GM23338 (cell line): ENCODE measurements at regions not wholly inside any gene's neighbourhood (a gene's known extent, or its start where the extent isn't known, plus 50 kb on each side); places are given as distances from the start of the nearest gene placed in this dataset.

Experiments used
- ATAC-seq: fragments of 200-7000 bp; cut with Tn5 transposase; 3 replicates; pipeline ENCODE4 v1.9.1; 2020
- DNase-seq: peaks from one replicate; pipeline ENCODE4 v3.0.0-alpha.2; 2015; ENCODE audit warnings: low spot score
- H2AFZ ChIP-seq: fragments of 200-600 bp; sonication (generic); 2 replicates; pipeline ENCODE4 v1.8.0; 2016; ENCODE audit warnings: antibody characterized with exemption, mild to moderate bottlenecking, moderate library complexity
- H3F3A ChIP-seq: fragments of 200-600 bp; sonication (generic); replicated peaks from 2 replicates; pipeline ENCODE4 v1.8.0; 2017; ENCODE audit warnings: antibody characterized with exemption, mixed run types, low read depth
- H3K27ac ChIP-seq: fragments of 200-600 bp; sonication (generic); 2 replicates; pipeline ENCODE4 v1.6.1; 2016; ENCODE audit warnings: low read depth
- H3K27me3 ChIP-seq: fragments of 200-600 bp; sonication (generic); 2 replicates; pipeline ENCODE4 v1.8.0; 2016; ENCODE audit warnings: mild to moderate bottlenecking, mixed run types, moderate library complexity; ENCODE audit not compliant: insufficient read depth
- H3K36me3 ChIP-seq: fragments of 200-600 bp; sonication (generic); 2 replicates; pipeline ENCODE4 v1.8.0; 2016; ENCODE audit warnings: mild to moderate bottlenecking; ENCODE audit not compliant: insufficient read depth
- H3K4me1 ChIP-seq: fragments of 200-600 bp; sonication (generic); 2 replicates; pipeline ENCODE4 v1.8.0; 2016; ENCODE audit warnings: mild to moderate bottlenecking, moderate library complexity; ENCODE audit not compliant: insufficient read depth
- H3K4me2 ChIP-seq: fragments of 200-600 bp; sonication (generic); 2 replicates; pipeline ENCODE4 v1.7.1; 2017; ENCODE audit warnings: mixed run types
- H3K4me3 ChIP-seq: fragments of 200-600 bp; sonication (generic); 2 replicates; pipeline ENCODE4 v1.6.1; 2016; ENCODE audit warnings: mixed run types
- H3K79me2 ChIP-seq: fragments of 200-600 bp; sonication (generic); replicated peaks from 2 replicates; pipeline ENCODE4 v1.8.0; 2017; ENCODE audit warnings: mild to moderate bottlenecking; ENCODE audit not compliant: insufficient read depth
- H3K9me2 ChIP-seq: fragments of 200-600 bp; sonication (generic); 2 replicates; pipeline ENCODE4 v1.8.0; 2017; ENCODE audit not compliant: insufficient read depth
- H4K20me1 ChIP-seq: fragments of 200-600 bp; sonication (generic); replicated peaks from 2 replicates; pipeline ENCODE4 v1.8.0; 2017; ENCODE audit warnings: mild to moderate bottlenecking; ENCODE audit not compliant: insufficient read depth
- H3K27ac Mint-ChIP-seq: 2 replicates; pipeline ENCODE4 v1.8.0; 2020; ENCODE audit warnings: inconsistent platforms, mild to moderate bottlenecking, moderate library complexity, mixed read lengths
- H3K27me3 Mint-ChIP-seq: 3 replicates; pipeline ENCODE4 v1.8.0; 2022; ENCODE audit warnings: low read depth, mild to moderate bottlenecking, moderate library complexity, mixed read lengths, inconsistent platforms; ENCODE audit not compliant: insufficient read depth, poor library complexity
- H3K36me3 Mint-ChIP-seq: 3 replicates; pipeline ENCODE4 v1.8.0; 2021; ENCODE audit warnings: low read depth, mild to moderate bottlenecking, inconsistent platforms, moderate library complexity, mixed read lengths
- H3K4me1 Mint-ChIP-seq: 3 replicates; pipeline ENCODE4 v1.8.0; 2020; ENCODE audit warnings: mild to moderate bottlenecking, inconsistent platforms, mixed read lengths
- H3K4me3 Mint-ChIP-seq: 3 replicates; pipeline ENCODE4 v1.8.0; 2021; ENCODE audit warnings: moderate library complexity, mild to moderate bottlenecking, inconsistent platforms, mixed read lengths
- H3K9me3 Mint-ChIP-seq: 3 replicates; pipeline ENCODE4 v1.8.0; 2020; ENCODE audit warnings: moderate library complexity, mild to moderate bottlenecking, inconsistent platforms, mixed read lengths
- CREB1 ChIP-seq: fragments of 250-450 bp; sonication (Bioruptor Pico); IDR thresholded peaks from 2 replicates; pipeline ENCODE4 v1.5.0; 2020; ENCODE audit warnings: low read depth, mild to moderate bottlenecking, moderate library complexity
- ETS1 ChIP-seq: IDR thresholded peaks from 2 replicates; pipeline ENCODE4 v1.6.1; 2016; ENCODE audit warnings: antibody characterized with exemption
- EZH2 ChIP-seq: fragments of 200-600 bp; sonication (generic); IDR thresholded peaks from one replicate; pipeline ENCODE4 v1.8.0; 2017; ENCODE audit warnings: antibody characterized with exemption, mild to moderate bottlenecking, low read depth; ENCODE audit not compliant: unreplicated experiment
- EZH2phosphoT487 ChIP-seq: fragments of 200-600 bp; sonication (generic); IDR thresholded peaks from one replicate; pipeline ENCODE4 v1.8.1; 2018; ENCODE audit warnings: antibody characterized with exemption; ENCODE audit not compliant: unreplicated experiment
- JUNB ChIP-seq: IDR thresholded peaks from one replicate; pipeline ENCODE4 v1.6.1; 2016; ENCODE audit warnings: antibody characterized with exemption; ENCODE audit not compliant: unreplicated experiment
- NANOG ChIP-seq: IDR thresholded peaks from 2 replicates; pipeline ENCODE4 v1.6.1; 2016; ENCODE audit warnings: antibody characterized with exemption, borderline replicate concordance
- POLR2AphosphoS5 ChIP-seq: IDR thresholded peaks from 2 replicates; pipeline ENCODE4 v1.6.1; 2016; ENCODE audit warnings: antibody characterized with exemption, low read depth
- STAT1 ChIP-seq: IDR thresholded peaks from one replicate; pipeline ENCODE4 v1.6.1; 2016; ENCODE audit warnings: antibody characterized with exemption; ENCODE audit not compliant: unreplicated experiment
- ZNF114 ChIP-seq: fragments of 250-450 bp; sonication (Bioruptor Pico); IDR thresholded peaks from 2 replicates; pipeline ENCODE4 v1.5.0; 2020; ENCODE audit warnings: mild to moderate bottlenecking, moderate library complexity
- ZNF331 ChIP-seq: fragments of 250-450 bp; sonication (Bioruptor Pico); IDR thresholded peaks from 2 replicates; pipeline ENCODE4 v1.5.0; 2020; ENCODE audit warnings: low read depth, mild to moderate bottlenecking, moderate library complexity
- TF ChIP-seq, protein P1 (sequence below): fragments of 250-450 bp; sonication (Bioruptor Pico); IDR thresholded peaks from 2 replicates; pipeline ENCODE4 v1.5.0; 2020; ENCODE audit warnings: mild to moderate bottlenecking, moderate library complexity
- TF ChIP-seq, protein P2 (sequence below): IDR thresholded peaks from one replicate; pipeline ENCODE4 v1.6.1; 2018; ENCODE audit warnings: antibody characterized with exemption; ENCODE audit not compliant: unreplicated experiment
- TF ChIP-seq, protein P3 (sequence below), 2 experiments: fragments of 200-600 bp in 1 of 2; sonication (generic) in 1 of 2; conservative IDR thresholded peaks; 2 replicates each; pipeline versions ENCODE4 v1.5.1 to v1.6.1; 2016 to 2017; ENCODE audit warnings: antibody characterized with exemption in 2 of 2, low read depth in 2 of 2, mild to moderate bottlenecking in 2 of 2, moderate library complexity in 1 of 2

GRCh38 chr14:47846008-47846407, 170.6 kb upstream of the MDGA2 start:
- H3K27ac ChIP-seq = no peak overlapping the region
- Mint-ChIP-seq H3K36me3 (no peaks in the 10 kb centered on the region), H3K4me3 (no peak overlapping the region), H3K27me3 (peaks cover 6% of the 10 kb centered on the region), H3K9me3 (no peaks in the 10 kb centered on the region; the same call in 2 of the 3 replicates), H3K4me1 (no peaks in the 10 kb centered on the region), H3K27ac (no peak overlapping the region)
- no peak overlapping the region for H3K4me3 ChIP-seq
- no peak overlapping the region for H3K4me2 ChIP-seq
- no peaks in the 10 kb centered on the region for H3K27me3 ChIP-seq
- H2AFZ ChIP-seq = no peak overlapping the region
- no peaks in the 10 kb centered on the region for H3K36me3 ChIP-seq
- no peak for ATAC-seq
- no peaks in the 10 kb centered on the region for H3K79me2 ChIP-seq
- peak; percentile 14 for DNase-seq
- H3K4me1 ChIP-seq = no peaks in the 10 kb centered on the region
- H3K9me2 ChIP-seq = peaks cover 10% of the 10 kb centered on the region
- TF ChIP-seq EZH2phosphoT487 (no peak), ZNF331 (no peak), ETS1 (no peak), ZNF114 (CRISPR knock-in tag) (no peak), CREB1 (CRISPR knock-in tag) (no peak), POLR2AphosphoS5 (no peak), JUNB (no peak), STAT1 (no peak), EZH2 (no peak), NANOG (no peak)
- TF ChIP-seq, protein P1, sequence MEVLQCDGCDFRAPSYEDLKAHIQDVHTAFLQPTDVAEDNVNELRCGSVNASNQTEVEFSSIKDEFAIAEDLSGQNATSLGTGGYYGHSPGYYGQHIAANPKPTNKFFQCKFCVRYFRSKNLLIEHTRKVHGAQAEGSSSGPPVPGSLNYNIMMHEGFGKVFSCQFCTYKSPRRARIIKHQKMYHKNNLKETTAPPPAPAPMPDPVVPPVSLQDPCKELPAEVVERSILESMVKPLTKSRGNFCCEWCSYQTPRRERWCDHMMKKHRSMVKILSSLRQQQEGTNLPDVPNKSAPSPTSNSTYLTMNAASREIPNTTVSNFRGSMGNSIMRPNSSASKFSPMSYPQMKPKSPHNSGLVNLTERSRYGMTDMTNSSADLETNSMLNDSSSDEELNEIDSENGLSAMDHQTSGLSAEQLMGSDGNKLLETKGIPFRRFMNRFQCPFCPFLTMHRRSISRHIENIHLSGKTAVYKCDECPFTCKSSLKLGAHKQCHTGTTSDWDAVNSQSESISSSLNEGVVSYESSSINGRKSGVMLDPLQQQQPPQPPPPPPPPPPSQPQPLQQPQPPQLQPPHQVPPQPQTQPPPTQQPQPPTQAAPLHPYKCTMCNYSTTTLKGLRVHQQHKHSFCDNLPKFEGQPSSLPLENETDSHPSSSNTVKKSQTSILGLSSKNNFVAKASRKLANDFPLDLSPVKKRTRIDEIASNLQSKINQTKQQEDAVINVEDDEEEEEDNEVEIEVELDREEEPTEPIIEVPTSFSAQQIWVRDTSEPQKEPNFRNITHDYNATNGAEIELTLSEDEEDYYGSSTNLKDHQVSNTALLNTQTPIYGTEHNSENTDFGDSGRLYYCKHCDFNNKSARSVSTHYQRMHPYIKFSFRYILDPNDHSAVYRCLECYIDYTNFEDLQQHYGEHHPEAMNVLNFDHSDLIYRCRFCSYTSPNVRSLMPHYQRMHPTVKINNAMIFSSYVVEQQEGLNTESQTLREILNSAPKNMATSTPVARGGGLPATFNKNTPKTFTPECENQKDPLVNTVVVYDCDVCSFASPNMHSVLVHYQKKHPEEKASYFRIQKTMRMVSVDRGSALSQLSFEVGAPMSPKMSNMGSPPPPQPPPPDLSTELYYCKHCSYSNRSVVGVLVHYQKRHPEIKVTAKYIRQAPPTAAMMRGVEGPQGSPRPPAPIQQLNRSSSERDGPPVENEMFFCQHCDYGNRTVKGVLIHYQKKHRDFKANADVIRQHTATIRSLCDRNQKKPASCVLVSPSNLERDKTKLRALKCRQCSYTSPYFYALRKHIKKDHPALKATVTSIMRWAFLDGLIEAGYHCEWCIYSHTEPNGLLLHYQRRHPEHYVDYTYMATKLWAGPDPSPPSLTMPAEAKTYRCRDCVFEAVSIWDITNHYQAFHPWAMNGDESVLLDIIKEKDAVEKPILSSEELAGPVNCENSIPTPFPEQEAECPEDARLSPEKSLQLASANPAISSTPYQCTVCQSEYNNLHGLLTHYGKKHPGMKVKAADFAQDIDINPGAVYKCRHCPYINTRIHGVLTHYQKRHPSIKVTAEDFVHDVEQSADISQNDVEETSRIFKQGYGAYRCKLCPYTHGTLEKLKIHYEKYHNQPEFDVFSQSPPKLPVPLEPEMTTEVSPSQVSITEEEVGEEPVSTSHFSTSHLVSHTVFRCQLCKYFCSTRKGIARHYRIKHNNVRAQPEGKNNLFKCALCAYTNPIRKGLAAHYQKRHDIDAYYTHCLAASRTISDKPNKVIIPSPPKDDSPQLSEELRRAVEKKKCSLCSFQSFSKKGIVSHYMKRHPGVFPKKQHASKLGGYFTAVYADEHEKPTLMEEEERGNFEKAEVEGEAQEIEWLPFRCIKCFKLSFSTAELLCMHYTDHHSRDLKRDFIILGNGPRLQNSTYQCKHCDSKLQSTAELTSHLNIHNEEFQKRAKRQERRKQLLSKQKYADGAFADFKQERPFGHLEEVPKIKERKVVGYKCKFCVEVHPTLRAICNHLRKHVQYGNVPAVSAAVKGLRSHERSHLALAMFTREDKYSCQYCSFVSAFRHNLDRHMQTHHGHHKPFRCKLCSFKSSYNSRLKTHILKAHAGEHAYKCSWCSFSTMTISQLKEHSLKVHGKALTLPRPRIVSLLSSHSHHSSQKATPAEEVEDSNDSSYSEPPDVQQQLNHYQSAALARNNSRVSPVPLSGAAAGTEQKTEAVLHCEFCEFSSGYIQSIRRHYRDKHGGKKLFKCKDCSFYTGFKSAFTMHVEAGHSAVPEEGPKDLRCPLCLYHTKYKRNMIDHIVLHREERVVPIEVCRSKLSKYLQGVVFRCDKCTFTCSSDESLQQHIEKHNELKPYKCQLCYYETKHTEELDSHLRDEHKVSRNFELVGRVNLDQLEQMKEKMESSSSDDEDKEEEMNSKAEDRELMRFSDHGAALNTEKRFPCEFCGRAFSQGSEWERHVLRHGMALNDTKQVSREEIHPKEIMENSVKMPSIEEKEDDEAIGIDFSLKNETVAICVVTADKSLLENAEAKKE = no peak
- TF ChIP-seq, protein P2, sequence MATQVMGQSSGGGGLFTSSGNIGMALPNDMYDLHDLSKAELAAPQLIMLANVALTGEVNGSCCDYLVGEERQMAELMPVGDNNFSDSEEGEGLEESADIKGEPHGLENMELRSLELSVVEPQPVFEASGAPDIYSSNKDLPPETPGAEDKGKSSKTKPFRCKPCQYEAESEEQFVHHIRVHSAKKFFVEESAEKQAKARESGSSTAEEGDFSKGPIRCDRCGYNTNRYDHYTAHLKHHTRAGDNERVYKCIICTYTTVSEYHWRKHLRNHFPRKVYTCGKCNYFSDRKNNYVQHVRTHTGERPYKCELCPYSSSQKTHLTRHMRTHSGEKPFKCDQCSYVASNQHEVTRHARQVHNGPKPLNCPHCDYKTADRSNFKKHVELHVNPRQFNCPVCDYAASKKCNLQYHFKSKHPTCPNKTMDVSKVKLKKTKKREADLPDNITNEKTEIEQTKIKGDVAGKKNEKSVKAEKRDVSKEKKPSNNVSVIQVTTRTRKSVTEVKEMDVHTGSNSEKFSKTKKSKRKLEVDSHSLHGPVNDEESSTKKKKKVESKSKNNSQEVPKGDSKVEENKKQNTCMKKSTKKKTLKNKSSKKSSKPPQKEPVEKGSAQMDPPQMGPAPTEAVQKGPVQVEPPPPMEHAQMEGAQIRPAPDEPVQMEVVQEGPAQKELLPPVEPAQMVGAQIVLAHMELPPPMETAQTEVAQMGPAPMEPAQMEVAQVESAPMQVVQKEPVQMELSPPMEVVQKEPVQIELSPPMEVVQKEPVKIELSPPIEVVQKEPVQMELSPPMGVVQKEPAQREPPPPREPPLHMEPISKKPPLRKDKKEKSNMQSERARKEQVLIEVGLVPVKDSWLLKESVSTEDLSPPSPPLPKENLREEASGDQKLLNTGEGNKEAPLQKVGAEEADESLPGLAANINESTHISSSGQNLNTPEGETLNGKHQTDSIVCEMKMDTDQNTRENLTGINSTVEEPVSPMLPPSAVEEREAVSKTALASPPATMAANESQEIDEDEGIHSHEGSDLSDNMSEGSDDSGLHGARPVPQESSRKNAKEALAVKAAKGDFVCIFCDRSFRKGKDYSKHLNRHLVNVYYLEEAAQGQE = no peak
- TF ChIP-seq, protein P3, sequence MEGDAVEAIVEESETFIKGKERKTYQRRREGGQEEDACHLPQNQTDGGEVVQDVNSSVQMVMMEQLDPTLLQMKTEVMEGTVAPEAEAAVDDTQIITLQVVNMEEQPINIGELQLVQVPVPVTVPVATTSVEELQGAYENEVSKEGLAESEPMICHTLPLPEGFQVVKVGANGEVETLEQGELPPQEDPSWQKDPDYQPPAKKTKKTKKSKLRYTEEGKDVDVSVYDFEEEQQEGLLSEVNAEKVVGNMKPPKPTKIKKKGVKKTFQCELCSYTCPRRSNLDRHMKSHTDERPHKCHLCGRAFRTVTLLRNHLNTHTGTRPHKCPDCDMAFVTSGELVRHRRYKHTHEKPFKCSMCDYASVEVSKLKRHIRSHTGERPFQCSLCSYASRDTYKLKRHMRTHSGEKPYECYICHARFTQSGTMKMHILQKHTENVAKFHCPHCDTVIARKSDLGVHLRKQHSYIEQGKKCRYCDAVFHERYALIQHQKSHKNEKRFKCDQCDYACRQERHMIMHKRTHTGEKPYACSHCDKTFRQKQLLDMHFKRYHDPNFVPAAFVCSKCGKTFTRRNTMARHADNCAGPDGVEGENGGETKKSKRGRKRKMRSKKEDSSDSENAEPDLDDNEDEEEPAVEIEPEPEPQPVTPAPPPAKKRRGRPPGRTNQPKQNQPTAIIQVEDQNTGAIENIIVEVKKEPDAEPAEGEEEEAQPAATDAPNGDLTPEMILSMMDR (conservative IDR thresholded peaks at IDR 0.05; ENCODE audit: low read depth in 2 of 2) = no peak
- H3F3A ChIP-seq = no peaks in the 10 kb centered on the region
- H4K20me1 ChIP-seq = no peaks in the 10 kb centered on the region
